ENCODE measurements at regions not wholly inside any gene's neighbourhood (a gene's known extent, or its start where the extent isn't known, plus 50 kb on each side); places are given as distances from the start of the nearest gene placed in this dataset.

GRCh38 chr7:118028226-118028625 is 155.0 kb upstream of the CTTNBP2 start:
- DNase-seq: no peak

DNA sequence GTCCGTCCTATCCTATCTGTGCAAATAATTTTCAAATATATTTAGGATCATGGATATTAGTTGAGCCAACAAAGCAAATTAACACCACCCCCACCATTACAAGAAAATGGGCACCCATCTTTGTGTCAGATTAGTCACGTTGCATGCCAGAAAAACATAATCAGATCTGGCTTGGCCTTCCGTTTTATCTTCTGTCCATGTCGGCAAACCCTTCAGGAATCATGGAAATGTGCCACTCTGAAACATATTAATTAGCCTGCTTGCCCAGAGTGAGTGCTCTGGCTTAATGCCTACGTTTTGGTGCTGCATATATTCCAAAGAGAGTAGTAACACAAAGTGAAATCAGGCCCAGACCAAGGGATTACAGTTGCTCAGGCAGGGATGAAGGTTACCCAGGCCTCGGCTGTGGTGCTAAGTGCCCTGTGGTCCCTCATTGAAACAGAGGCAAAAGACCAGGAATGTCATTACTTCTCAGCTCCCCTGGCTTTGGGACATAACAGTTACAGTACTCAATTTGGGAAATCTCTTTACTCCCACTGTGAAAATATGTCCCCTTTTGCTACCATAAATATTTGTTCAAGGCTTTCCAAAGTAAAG is 154.0 kb upstream of the LSM8 start:
- no peak for DNase-seq

GRCh38 chr7:118033273-118033672 is 150.7 kb upstream of the LSM8 start:
- DNase-seq: no peak

- no peak for DNase-seq
These were observed 143.9 kb upstream of the LSM8 start for GRCh38 chr7:118039963-118040489.

- no peak for DNase-seq
These were observed 143.4 kb upstream of the LSM8 start for GRCh38 chr7:118040562-118040961.

DNA sequence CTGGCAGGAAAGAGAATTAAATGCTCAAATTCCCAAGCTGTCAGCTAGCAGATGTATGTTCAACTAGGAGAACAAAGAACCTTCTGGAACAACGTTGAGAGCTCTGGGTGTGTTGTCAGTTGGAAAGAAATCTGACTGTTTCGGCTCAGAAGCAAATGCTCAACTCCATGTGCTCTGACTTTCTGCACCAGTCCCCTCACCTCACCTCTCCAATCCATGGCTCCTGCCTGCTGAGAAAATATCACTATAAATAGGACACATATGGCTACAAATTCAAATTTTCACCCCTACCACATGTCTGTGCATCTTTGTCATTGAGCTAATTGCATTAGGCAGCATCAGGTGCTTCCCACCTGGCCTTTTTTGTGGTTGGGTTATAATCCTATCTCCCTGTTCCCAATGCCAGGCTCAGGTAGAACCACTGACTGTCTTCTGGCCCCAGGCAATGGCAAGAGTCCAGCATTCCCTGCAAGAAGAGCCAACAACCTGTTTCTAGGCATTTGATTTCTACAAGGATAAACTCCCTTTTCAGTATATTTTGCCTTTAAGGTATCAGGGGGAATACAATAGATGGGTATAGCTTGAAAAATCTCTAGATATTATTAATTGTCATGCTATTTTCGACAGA is 142.6 kb upstream of the LSM8 start:
- DNase-seq: no peak

DNA sequence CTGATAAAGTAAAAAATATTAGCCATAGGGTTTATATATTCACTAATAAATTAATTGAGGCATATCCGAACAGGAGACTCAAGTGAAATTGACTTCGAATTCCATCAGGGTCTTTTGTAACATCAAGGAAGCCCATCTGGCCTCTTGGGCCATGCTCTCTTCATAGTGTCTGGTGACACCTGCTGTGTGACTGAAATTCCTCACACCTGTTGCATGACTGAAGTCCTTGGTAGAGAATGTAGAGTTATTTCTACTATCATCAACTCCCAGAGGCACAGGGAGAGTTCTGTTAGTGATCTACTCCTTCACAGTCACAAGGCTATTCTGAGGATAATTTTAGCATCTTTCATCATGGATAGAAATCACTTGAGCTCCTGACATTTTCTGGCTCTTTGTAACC is 138.3 kb upstream of the LSM8 start:
- no peak for DNase-seq

- no peak for DNase-seq
These were observed 137.9 kb upstream of the LSM8 start for GRCh38 chr7:118046086-118046485.

- DNase-seq: no peak
These were observed 137.2 kb upstream of the LSM8 start for GRCh38 chr7:118046801-118047200.

GRCh38 chr7:118052336-118052735 is 131.6 kb upstream of the LSM8 start:
- DNase-seq: no peak

DNA sequence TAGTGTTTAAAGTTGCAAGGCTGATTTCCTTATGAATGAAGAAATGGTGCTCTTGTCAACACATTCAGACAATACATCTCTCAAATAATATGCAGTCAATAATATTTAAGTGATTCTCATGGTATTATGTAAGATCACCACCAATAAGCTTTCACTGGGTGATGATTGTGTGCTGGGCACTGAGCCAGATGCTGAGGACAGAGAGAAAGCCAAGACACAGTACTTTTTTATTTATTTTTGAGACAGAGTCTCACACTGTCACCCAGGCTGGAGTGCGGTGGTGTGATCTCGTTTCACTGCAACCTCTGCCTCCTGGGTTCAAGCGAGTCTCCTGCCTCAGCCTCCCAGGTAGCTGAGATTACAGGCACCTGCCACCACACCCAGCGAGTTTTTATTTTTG is 130.6 kb upstream of the LSM8 start:
- no peak for DNase-seq

DNA sequence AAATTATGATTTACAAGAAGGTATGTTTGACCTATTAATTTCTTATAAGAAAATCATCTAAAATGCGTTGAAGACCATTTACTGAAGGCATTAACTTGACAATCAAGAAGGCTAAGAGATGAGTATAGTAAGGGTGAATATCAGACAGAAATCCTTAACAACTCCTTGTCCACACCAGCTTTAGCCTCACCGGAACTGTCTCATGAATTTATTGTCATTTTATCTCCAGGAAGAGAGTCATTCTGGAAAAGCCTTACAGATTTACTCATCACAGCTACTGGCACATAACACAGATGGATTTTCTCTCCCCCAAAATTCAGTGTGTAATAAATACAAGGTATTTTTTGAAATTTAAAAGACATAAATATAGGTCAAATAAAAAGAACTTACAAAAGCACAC is 129.4 kb upstream of the LSM8 start:
- DNase-seq: no peak

GRCh38 chr7:118055647-118056046 is 128.3 kb upstream of the LSM8 start:
- no peak for DNase-seq

- no peak for DNase-seq
These were observed 126.6 kb upstream of the LSM8 start for GRCh38 chr7:118057404-118057803.

DNA sequence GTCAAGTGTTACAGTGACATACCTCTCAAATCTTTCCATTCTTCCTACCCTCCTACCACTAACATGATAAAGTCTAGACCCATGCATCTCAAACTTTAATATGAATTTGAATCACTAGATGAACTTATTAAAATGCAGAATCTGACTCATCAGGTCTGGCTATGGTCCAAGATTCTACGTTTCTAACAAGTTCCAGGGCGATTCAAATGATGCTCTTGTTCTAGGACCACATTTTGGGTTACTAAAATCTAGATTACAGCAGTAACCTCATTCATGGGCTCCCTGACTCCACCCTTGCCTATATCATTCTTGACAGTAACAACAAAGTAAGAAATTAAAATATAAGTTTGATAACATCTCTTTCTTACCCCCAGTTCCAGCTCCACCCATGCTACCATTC is 124.8 kb upstream of the LSM8 start:
- no peak for DNase-seq

- no peak for DNase-seq
These were observed 123.3 kb upstream of the LSM8 start for GRCh38 chr7:118060692-118061091.

- no peak for DNase-seq
These were observed 122.6 kb upstream of the LSM8 start for GRCh38 chr7:118061386-118061785.

DNA sequence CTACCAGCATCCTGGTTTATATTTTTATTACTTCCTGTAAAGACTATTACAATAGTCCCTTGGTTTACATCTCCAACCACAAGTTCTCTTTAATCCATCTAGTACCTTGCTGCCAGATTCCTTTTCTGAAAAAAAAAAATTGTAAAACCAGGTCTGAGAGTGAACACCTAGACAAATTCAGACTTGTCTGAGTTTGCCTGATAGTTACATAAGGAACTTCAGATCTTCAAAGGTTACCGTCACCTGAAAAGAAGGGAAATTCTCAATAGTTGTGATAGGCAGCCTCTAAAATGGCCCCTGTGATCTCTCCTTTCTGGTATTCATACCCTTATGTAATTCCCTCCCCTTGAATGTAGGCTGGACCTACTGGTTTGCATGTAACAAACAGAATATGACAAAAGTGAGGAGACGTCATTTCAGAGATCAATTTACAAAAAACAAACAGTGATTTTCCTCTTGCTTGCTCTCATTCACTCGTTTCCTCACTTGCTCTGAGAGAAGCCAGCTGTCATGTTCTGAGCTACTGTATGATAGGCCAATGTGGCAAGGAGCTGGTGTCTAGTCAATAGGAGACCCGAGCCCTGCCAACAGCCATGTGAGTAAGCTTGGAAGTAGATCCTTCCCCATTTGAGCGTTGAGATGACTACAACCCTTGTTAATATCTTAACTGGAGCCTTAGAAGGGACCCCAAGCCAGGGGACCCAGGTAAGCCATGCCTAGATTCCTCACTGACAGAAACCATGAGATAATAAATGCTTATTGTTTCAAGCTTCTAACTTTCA is 110.9 kb upstream of the LSM8 start:
- no peak for DNase-seq

GRCh38 chr7:118075936-118076335 is 108.0 kb upstream of the LSM8 start:
- peak; percentile 18 for DNase-seq

- DNase-seq: no peak
These were observed 107.4 kb upstream of the LSM8 start for GRCh38 chr7:118076564-118076963.

DNA sequence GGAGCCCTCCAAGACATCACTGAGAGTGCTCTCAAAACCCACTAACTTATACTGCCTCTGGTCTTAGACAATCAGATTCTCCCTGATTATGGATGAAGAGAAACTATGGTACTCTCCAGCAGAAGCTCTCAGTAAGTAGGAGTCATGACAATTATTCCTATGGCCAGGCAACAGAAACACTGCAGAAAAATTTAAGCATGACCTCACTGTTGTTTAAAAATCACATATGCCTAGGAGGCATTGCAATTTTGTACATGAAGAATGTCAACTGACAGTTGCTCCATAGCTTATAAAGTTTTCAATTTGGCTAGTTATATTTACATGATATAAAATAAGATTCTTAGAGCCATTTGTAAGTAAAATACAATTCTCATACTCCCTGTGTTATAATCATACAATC is 105.9 kb upstream of the LSM8 start:
- no peak for DNase-seq

- DNase-seq: no peak
These were observed 104.6 kb upstream of the LSM8 start for GRCh38 chr7:118079369-118079768.

DNA sequence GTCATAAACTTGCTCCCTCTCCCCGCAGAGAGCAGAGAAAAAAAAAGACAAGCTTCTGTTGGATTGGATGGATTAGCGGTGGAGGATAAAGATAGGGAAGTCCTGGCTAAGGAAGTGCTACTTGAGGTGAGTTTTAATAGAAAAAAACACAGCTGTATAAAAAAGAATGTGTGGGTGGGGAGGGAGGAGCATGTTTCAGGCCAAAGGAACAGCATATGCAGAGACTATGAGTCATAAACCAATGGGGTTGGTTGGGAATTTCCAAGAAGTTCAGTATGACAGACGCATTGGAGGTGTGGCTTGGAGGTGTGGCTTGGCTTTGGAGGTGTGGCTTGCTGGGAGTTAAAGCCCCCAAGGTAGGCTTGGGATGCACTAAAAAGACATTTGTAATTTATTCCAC is 103.0 kb upstream of the LSM8 start:
- DNase-seq: peak; percentile 8

- DNase-seq: no peak
These were observed 101.5 kb upstream of the LSM8 start for GRCh38 chr7:118082506-118082905.
